ENCODE measurements at regions not wholly inside any gene's neighbourhood (a gene's known extent, or its start where the extent isn't known, plus 50 kb on each side); places are given as distances from the start of the nearest gene placed in this dataset.
A peak's percentile ranks its signal among the peaks of the same experiment; 100 is the strongest.

DNA sequence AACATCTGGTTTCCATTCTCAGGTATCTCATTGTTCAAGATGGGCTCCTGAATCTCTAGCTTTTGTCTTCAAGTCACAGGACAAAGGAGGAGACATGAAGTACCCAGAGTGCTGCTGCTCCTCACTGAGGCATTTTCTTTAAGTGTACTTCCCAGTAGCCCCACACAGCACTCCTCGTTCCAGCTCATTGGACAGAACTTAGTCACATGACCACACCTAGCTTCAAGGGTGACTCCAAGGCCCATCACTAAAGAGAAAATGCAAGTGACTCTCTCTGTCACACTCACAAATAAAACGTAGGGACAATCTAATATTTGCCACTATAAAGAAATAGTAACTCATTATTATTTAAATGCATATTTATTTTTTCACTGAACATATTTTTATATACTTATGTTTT lies 58.3 kb upstream of the NEUROD6 start:
- ATAC-seq (no peak), DNase-seq (ENCODE audit: low spot score) (no peak)
- intact Hi-C loops (cut with DNase I) = no loop called here

DNA sequence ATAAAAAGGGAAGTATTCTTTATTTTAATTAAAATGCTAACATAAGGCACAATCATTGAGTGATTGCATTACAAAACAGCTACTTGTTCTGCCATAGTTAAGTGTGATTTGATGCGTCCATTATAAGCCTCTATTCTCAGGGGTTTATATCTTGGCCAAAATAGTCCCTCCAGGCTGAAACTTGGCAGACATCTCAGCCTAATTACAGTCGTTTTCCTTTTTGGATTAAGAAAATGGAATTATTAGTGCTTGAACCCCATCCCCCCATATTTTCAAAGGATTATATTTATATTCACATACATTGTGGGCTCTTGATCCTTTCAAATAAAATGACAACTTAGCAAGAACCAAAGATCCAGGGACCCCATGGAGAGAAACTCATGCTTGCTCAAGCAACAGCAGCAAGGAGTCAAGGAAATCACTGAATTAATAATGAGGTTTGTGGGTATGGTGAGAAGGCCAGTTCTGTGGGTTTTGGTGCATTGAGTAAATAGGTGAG lies 66.7 kb upstream of the NEUROD6 start:
- no peak for ATAC-seq
- intact Hi-C loops (cut with DNase I) = no loop called here
- no peak for DNase-seq (ENCODE audit: low spot score)

DNA sequence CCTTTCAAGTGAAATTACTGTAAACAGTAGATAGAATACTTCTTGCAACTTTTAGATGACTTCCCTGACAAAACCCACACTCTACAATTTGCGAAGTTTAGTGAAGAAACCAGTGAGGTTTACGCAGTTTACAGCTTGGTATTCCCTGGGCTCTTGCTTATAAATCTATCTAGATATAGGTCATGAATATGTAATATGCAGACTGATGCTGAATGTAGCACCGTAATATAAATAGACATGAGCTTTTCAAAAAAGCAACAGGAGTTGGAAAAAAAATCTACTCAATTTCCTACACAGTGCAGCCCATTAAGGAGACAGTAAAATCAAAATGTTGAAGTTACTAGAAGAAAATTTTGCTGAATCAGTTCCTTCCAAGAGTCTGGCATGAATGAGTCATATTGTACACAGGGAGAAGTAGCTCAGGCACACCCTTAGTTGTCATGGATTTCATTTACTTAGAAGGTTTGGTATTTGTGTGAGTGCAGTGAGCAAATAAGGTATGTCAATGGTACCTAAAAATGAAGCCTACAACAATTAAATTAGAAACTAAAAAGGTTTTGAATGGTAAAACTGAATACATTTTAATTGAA lies 67.7 kb upstream of the NEUROD6 start:
- ATAC-seq (no peak), DNase-seq (ENCODE audit: low spot score) (no peak)
- intact Hi-C loops (cut with DNase I) = no loop called here

DNA sequence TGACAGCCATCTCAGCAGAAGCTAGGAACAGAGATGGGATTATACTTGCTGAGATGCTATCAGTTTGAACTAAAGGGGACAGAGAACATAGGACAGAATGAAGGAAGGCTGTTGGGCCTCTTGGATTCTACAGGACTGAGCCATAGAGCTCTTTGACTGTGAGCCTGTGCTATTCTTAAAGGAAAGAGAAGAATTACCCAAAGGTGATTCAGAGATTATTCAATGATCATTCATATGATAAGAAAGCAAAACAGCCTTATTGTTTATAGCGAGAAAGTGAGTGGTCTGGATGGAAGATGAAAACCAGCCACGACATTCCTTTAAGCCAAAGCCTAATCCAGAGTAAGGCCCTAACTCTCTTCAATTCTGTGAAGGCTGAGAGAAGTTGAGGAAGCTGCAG lies 69.7 kb upstream of the NEUROD6 start:
- ATAC-seq (no peak), DNase-seq (ENCODE audit: low spot score) (no peak)
- intact Hi-C loops (cut with DNase I) = no loop called here

DNA sequence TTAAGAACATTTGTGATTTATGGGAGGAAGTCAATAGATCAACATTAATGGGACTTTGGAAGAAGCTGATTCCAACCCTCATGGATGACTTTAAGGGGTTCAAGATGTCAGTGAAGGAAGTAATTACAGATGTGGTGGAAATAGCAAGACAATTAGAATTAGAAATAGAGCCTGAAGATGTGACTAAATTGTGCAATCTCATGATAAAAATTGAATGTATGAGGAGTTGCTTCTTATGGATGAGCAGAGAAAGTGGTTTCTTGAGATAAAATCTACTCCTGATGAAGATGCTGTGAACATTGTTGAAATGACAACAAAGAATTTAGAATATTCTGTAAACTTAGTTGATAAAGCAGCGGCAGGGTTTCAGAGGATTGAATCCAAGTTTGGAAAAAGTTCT lies 70.9 kb upstream of the NEUROD6 start:
- intact Hi-C loops (cut with DNase I) = no loop called here
- ATAC-seq (no peak), DNase-seq (ENCODE audit: low spot score) (no peak)

DNA sequence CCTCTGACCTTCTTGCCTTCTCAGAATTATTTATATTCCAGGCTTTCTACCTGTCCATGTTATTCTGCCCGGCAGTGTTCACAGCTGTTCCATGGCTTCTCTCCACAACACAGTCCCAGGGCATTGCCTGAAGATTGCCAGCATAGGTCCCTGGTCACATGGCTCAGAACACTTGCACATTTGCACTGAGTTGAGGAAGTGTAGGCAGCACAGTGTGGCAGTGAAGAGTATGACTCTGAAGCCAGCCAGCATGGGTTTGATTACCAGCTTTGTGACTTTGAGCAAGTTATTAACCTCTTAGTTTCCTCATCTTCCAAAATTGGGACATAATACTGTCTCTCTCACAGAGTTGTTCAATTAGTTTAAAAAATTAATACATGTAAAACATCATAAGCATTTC lies 73.2 kb upstream of the NEUROD6 start:
- ATAC-seq = no peak
- intact Hi-C loops (cut with DNase I) = no loop called here

DNA sequence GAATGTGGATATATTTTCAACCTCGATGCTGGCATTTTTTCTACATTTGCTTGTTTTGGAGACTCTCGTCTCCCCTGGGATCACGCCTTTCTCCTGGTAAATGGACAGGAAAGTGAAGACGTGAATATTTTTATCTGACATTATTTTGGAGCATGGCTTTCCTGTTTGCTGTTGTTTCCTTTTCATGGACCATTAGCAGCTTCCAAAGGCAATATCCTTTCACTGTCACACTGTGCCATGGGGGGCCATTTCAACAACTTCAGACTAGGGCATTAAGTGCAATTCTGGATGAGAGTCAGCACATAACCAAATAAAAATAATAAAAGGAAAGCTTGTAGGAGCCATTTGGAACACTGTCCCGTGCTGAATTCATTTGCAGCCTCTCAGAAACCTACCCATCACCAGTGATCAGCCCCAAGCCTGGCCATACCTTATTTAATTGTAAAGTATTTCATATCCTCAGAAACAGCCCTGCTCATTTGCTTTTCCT lies 75.9 kb upstream of the NEUROD6 start:
- intact Hi-C loops (cut with DNase I) = no loop called here
- ATAC-seq = no peak
- DNase-seq (ENCODE audit: low spot score) = no peak

More for the DNA sequence above, 73.2 kb upstream of the NEUROD6 start:
- no peak for DNase-seq (ENCODE audit: low spot score)

DNA sequence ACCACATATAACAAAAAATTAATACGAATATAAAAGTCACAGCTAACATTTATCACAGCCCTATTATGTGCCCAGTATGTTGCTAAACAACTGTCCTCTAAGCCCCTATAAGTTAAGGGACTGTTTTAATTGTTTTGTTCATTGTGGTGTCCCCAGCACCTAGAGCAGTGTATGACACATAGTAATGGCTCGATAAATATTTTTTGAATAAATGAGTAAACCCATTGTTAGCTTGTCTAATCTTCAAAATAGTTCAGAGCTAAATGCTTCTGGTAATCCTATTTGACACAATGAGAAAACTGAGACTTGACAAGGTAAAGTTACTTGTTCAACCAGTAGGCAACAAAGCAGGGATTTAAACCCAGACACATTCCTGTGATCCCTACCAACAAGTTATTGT lies 78.4 kb upstream of the NEUROD6 start:
- no peak for ATAC-seq
- intact Hi-C loops (cut with DNase I) = no loop called here
- DNase-seq (ENCODE audit: low spot score) = no peak

DNA sequence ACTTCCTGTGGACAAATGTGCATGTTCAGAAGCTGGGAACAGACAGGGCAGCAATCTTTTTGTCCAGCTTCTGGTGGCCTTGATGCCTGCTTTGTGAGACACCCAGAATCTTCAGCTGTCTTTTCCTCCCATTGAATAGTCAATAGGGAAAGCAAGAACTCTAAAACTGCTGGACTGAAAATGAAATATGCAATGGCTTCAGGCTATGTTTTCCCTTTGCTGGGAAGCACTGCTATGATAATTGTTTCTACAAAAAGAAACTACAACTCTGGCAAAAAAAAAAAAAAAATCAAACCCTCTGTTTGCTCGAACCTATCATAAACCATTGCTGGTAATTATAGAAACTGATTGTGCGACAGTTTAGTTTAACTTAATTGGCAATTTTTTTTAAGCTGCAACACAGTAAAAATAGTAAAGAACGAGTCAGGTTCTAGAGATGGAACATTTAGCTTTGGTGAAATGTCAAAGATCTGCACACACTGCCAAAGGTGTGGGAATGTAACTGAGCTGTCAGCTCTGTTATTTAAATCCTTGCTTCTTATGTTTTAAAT lies 79.1 kb upstream of the NEUROD6 start:
- DNase-seq (ENCODE audit: low spot score) = no peak
- ATAC-seq = no peak
- intact Hi-C loops (cut with DNase I) = no loop called here

DNA sequence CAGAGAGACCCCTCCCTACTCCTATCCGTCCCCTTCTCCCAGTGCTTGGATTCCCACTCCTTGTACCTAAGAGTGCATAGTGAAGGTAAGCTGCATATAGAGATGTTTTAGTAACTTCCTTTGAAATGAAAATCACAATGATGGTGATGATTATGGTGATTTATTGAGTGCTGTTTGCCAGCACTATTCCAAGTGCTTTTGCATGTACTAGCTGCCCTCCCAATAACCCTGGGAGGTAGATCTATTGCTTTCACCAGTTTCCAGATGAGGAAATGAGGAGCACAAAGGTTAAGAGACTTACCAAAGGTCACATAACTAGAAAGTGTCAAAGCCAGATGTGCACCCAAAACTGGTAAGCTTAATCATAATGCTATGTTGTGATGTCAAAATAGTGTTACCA lies 80.4 kb upstream of the NEUROD6 start:
- intact Hi-C loops (cut with DNase I) = no loop called here
- ATAC-seq (no peak), DNase-seq (ENCODE audit: low spot score) (no peak)

DNA sequence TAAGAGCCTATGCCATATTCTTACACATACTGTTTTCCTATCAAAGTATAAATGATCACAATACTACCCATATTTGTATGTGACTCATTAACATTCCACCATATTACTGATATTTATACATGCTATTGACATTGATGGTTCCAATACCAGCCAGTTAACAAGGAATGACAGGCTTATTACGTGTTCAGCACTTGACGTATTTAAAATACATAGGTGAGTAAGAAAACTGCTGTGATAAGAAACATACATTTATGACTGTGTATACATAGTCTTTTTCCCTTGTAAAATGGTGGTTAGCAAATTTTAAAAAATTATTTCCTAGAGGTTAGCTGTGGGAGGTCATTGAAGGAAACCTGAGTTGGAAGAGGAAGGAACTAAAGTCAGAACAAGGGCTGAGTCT lies 81.1 kb upstream of the NEUROD6 start:
- no peak for ATAC-seq
- no peak for DNase-seq (ENCODE audit: low spot score)
- intact Hi-C loops (cut with DNase I) = no loop called here

DNA sequence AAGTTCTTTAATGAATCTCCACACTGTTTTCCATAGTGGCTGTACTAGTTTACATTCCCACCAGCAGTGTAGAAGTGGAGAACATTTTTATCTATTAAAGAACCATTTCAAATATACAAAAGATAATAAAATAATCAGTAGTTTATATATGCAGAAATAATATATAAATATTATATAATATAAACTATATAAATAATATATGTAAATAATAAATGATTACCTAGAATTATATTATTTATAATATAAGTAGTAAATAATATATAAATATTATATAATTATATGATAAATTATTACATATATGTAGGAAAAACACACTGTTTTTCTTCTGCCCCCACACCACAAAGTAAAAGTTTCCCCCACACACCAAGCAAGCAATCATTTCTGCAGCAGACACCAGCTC lies 83.5 kb upstream of the NEUROD6 start:
- intact Hi-C loops (cut with DNase I) = no loop called here
- ATAC-seq = no peak

DNA sequence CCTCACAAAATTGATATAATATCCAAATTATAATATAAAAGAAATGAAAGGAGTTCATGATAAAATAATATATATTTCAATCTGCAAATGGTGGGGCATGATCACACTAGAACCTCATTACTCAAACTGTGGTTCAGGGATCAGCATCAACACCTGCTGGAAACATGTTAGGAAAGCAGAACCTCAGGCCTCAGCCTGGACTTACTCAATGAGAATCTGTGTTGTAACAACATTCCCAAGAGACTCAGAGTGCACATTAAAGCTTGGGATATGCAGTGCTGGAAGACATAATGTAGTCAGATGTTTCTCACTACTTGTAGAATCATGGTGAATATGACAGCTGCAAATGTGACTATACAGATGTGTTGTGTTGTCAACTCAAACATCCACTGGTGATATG lies 81.7 kb upstream of the ITPRID1 start:
- intact Hi-C loops (cut with DNase I) = no loop called here
- ATAC-seq (no peak), DNase-seq (ENCODE audit: low spot score) (no peak)

More for the DNA sequence above, 83.5 kb upstream of the NEUROD6 start:
- DNase-seq (ENCODE audit: low spot score) = no peak

DNA sequence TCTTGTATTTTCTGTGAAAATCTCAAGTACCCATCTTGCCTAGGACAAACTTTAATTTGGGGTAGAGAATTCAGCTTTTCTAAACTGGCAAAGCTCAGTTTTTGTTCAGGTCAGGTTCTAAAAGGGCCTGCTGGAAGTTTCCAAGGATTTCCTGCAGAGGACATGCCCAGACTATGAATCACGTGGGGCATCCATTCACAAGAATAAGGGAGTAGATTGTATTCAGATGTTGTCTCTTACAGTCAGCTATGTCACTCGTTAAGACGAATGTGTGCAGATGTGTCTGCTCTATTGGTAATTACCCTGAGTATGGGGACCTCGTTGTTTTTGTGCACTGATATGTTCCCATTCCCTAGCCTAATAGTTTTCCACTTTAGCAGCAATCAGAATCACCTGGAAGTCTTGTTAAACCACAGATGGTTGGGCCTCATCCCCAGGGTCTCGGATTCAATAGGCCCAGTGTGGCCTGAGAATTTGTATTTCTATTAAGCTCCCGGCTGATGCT lies 81.0 kb upstream of the ITPRID1 start:
- intact Hi-C loops (cut with DNase I) = no loop called here
- DNase-seq (ENCODE audit: low spot score) (no peak), ATAC-seq (no peak)

DNA sequence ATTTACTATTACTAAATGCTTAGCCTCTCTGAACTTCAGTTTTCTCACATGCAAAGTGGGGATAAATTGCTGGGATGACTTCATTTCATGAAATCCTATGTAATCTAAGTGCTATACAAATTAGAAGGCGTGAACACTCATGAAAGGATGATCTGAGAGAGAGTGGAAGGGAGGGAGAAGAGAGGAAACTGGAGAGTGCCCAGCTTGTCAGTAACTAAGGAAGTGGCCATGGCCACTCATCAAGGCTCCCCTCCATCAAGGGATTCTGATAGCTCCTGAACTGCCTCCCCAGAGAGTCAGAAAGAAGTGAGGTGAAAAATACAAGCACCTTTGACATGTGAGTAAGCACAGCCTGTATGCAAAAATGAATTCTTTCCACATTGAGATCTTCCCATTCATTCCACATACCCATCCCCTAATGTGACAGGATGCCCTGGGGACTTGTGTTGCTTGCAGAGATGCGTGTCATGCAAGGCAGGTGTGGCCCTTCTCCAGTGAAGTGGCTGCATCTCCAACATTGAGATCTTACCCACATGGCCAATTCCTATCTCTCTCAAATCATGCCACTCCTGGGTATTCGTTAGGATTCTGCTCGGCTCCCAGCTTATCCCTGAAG lies 76.5 kb upstream of the ITPRID1 start:
- no peak for DNase-seq (ENCODE audit: low spot score)
- no peak for ATAC-seq
- intact Hi-C loops (cut with DNase I) = no loop called here

DNA sequence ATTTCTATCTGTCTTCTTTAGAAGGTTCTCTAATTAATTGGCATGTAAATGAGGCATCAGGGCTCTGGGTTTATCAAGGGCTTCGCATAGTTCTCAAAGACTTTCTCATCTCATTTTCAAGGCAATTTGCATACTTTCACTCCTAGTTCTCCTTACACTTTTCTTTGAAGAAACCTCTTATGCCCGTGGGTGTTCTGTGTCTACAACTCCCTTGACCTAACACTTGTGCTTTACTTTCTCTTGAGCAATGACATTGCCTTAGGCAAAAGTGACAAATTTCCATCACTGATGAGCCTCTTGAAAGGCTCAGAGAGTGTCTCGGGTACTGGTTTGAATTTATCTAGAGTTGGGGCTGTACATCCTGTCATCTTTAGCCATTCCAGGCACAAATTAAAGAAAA lies 74.7 kb upstream of the ITPRID1 start:
- intact Hi-C loops (cut with DNase I) = no loop called here
- DNase-seq (ENCODE audit: low spot score) (no peak), ATAC-seq (no peak)

DNA sequence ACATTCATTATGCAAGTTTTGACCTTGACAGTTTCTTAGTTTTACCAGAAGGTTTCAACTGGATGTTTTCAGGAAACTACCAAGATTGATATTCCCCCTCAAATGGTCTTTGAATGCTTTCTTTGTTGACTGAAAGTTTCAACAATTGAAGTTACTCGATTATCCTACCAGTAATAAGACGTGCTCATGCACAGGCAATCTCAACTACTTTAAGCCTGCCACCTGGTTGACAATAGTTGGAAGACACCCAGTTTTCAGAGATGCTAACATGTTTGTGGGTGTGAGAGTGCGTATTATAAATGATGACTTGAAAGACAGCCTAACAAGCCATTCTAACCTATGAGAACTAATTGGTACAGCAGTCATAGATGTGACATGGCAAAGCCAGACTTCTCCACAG lies 73.4 kb upstream of the ITPRID1 start:
- intact Hi-C loops (cut with DNase I) = loop anchor here (10.0 kb wide), 1 partner anchor 194 kb away; no protein-coding TSS in a partner anchor
- DNase-seq (ENCODE audit: low spot score) (no peak), ATAC-seq (no peak)

DNA sequence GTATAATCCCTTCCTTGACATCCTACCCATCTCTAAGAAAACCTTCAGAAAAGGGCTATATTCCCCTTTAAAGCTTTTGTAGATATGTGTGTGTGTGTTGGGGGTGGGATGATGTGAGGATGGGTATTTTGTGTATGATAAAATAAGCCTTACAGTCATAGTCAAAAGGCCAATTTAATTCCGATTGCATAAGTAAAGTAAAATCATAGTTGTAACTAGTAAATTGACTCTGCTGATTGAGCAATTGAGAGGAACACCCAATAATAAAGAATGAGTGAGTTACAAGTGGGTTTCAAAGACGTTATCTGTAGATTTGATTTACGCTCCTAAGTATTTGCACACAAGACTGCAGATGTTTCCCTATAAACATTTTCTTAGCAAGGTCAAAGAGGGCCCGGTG lies 71.3 kb upstream of the ITPRID1 start:
- ATAC-seq (no peak), DNase-seq (ENCODE audit: low spot score) (no peak)
- intact Hi-C loops (cut with DNase I) = loop anchor here (10.0 kb wide), 1 partner anchor 192 kb away; no protein-coding TSS in a partner anchor

DNA sequence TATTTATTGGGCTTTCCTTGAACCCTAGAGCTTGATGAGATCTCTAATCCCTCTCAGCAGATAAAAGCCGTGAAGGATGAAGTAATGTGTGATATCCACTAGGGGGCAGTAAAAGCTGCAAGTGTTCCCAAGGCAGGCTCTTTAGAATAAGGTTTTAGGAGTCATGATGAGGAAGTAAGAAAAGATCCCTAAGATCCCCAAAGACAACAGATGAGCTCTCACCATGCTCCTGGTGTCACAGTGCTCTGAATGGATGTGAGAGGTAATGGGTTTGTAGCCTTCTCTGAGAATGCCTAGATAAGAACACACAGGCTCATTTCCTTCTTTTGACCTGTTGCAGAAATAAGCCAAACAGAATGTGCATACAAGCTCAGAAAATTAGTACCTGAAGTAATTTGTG lies 70.4 kb upstream of the ITPRID1 start:
- intact Hi-C loops (cut with DNase I) = loop anchor here (10.0 kb wide), 1 partner anchor 191 kb away; no protein-coding TSS in a partner anchor
- DNase-seq (ENCODE audit: low spot score) = no peak
- ATAC-seq = peak; percentile 63

DNA sequence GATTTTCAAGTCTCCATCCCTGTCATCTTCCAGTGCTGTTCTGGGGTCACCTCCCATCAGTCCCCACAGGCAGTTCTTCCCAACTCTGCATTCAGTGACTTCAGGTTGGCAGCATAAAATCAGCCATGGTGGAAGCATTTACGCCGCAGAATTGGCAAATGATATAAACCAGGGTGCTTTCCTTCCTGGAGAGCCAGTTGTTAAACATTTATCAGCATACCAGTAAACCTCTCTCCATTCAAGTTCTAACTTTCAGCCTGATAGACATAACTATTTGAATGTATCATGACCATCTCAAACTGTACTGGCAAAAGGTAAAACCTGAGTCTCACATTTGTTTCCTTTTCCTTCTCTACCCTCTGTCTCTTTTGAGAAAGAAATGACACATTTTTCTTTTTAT lies 69.7 kb upstream of the ITPRID1 start:
- ATAC-seq = no peak
- intact Hi-C loops (cut with DNase I) = loop anchor here (10.0 kb wide), 1 partner anchor 191 kb away; no protein-coding TSS in a partner anchor
- no peak for DNase-seq (ENCODE audit: low spot score)

All from sciatic nerve (tissue), 2 donors.